Tibial artery (tissue), 4 donors: ENCODE measurements at regions not wholly inside any gene's neighbourhood (a gene's known extent, or its start where the extent isn't known, plus 50 kb on each side); places are given as distances from the start of the nearest gene placed in this dataset.
"Not testable (repeated sequence)": the region's sequence is repeated elsewhere in the genome, so short reads cannot be mapped to it uniquely, and the experiment has no call there.

Experiments
- DNase-seq, 2 donors: peaks; one replicate each; pipeline ENCODE4 v3.0.0-alpha.2; 2019
- H3K27ac ChIP-seq, 2 donors: fragments of 200-600 bp; sonication (generic) in 1 of 2; 1 replicate in 1 of 2; 2 replicates in 1 of 2; pipeline ENCODE4 v1.5.1; 2018 to 2019; ENCODE audit warnings: mild to moderate bottlenecking in 1 of 2
- H3K27me3 ChIP-seq, 2 donors: fragments of 200-600 bp; sonication (generic) in 1 of 2; one replicate each; pipeline versions ENCODE4 v1.5.1 to v1.6.0; 2016 to 2019
- H3K36me3 ChIP-seq, 3 donors: fragments of 200-600 bp; sonication (generic) in 2 of 3; one replicate each; pipeline ENCODE4 v1.5.1; 2016 to 2019; ENCODE audit warnings: mild to moderate bottlenecking in 2 of 3
- H3K4me1 ChIP-seq, 4 donors: fragments of 200-600 bp; sonication (generic) in 2 of 4; 1 replicate in 3 of 4; 2 replicates in 1 of 4; pipeline ENCODE4 v1.5.1; 2016 to 2019
- H3K4me3 ChIP-seq, 2 donors: fragments of 200-600 bp; sonication (generic) in 1 of 2; 1 replicate in 1 of 2; 2 replicates in 1 of 2; pipeline ENCODE4 v1.5.1; 2018 to 2019; ENCODE audit warnings: mild to moderate bottlenecking in 2 of 2
- H3K9me3 ChIP-seq, 3 donors: fragments of 200-600 bp; sonication (generic) in 1 of 3; one replicate each; pipeline ENCODE4 v1.5.1; 2016 to 2019
- intact Hi-C: fragments of 100-400 bp; cut with DNase I; formaldehyde crosslinking; loops from one replicate; pipeline ENCODE4 v1.15.0; 2023; ENCODE audit warnings: low total_unique reads
- TF ChIP-seq, protein P1 (sequence below), 2 experiments: fragments of 200-600 bp in 1 of 2; fragments of 450-650 bp in 1 of 2; IDR thresholded peaks; one replicate each; pipeline ENCODE4 v1.5.1; 2017 to 2019; ENCODE audit warnings: antibody characterized with exemption in 2 of 2, mild to moderate bottlenecking in 1 of 2, moderate library complexity in 1 of 2

DNA sequence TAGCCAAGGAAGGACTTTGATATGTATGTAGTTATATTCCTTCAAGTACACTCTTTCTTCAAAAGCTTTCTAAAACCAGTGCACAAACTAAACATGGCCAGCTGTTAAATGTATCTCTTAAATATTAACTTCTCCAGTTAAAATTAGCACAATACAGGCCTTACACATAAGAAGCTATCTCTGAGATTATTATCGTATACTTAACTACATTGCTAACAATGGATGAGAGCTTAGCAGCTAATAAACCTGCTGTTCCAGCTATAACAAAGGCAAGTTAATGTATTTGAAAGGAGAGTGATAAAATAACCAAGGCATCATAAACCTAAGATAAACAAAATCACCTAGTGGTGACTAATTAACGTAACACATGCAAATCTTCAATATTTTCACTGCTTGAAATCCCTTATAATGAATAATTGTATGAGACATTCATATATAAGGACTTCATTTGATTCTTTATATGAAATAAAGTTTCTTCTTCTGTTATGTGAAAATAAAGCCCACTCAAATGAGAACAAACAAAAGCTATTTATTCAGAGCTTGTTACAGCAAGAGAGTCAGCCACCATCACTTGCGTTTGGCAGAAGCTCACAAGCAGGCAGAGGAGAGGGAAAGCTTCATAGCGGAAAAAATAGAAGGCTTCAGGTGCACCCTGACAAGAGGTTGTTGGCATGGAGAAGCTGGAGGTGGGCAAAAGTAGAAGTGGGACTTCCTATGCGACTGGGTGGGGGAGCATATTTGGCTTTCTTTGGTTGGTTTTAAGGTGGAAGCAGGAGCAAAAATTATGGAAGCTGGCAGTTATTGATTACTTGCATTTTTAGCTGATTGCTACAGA, 274.1 kb upstream of the CHRM3 start:
- Histone ChIP-seq H3K9me3 (no peaks in the 10 kb centered on the region), H3K36me3 (no peaks in the 10 kb centered on the region), H3K4me1 (no peaks in the 10 kb centered on the region), H3K27me3 (no peaks in the 10 kb centered on the region), H3K27ac (no peak overlapping the region), H3K4me3 (no peak overlapping the region)
- TF ChIP-seq, protein P1, sequence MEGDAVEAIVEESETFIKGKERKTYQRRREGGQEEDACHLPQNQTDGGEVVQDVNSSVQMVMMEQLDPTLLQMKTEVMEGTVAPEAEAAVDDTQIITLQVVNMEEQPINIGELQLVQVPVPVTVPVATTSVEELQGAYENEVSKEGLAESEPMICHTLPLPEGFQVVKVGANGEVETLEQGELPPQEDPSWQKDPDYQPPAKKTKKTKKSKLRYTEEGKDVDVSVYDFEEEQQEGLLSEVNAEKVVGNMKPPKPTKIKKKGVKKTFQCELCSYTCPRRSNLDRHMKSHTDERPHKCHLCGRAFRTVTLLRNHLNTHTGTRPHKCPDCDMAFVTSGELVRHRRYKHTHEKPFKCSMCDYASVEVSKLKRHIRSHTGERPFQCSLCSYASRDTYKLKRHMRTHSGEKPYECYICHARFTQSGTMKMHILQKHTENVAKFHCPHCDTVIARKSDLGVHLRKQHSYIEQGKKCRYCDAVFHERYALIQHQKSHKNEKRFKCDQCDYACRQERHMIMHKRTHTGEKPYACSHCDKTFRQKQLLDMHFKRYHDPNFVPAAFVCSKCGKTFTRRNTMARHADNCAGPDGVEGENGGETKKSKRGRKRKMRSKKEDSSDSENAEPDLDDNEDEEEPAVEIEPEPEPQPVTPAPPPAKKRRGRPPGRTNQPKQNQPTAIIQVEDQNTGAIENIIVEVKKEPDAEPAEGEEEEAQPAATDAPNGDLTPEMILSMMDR (IDR thresholded peaks at IDR 0.05), result no peak
- no peak for DNase-seq
- intact Hi-C loops, result no loop called here

DNA sequence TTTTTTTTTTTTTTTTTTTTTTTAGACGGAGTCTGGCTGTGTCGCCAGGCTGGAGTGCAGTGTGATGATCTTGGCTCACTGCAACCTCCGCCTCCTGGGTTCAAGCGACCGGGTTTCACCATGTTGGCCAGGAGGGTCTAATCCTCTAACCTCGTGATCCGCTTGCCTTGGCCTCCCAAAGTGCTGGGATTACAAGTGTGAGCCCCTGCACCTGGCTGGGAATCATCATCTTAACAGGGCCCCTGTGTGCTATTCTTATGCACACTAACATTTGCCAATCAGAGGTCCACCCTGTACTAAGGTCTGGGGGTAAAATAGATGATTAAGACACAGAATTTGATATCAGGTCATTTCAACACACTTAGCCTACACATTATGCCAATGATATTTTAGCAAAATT, 278.7 kb upstream of the CHRM3 start:
- TF ChIP-seq, protein P1 (IDR thresholded peaks at IDR 0.05), result no peak
- Histone ChIP-seq H3K9me3 (no peaks in the 10 kb centered on the region), H3K36me3 (no peaks in the 10 kb centered on the region), H3K4me1 (no peaks in the 10 kb centered on the region), H3K4me3 (no peak overlapping the region), H3K27me3 (no peaks in the 10 kb centered on the region), H3K27ac (no peak overlapping the region)
- DNase-seq, result no peak
- intact Hi-C loops, result no loop called here

DNA sequence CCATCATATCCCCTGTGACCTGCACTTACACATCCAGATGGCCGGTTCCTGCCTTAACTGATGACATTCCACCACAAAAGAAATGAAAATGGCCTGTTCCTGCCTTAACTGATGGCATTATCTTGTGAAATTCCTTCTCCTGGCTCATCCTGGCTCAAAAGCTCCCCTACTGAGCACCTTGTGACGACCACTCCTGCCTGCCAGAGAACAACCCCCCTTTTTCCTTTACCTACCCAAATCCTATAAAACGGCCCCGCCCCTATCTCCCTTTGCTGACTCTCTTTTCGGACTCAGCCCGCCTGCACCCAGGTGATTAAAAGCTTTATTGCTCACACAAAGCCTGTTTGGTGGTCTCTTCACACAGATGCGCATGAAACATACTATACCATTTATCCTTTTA, 279.7 kb upstream of the CHRM3 start:
- H3K4me3 ChIP-seq, H3K9me3 ChIP-seq, intact Hi-C loops, H3K36me3 ChIP-seq, H3K27ac ChIP-seq, H3K27me3 ChIP-seq, H3K4me1 ChIP-seq, DNase-seq: not testable (repeated sequence)

DNA sequence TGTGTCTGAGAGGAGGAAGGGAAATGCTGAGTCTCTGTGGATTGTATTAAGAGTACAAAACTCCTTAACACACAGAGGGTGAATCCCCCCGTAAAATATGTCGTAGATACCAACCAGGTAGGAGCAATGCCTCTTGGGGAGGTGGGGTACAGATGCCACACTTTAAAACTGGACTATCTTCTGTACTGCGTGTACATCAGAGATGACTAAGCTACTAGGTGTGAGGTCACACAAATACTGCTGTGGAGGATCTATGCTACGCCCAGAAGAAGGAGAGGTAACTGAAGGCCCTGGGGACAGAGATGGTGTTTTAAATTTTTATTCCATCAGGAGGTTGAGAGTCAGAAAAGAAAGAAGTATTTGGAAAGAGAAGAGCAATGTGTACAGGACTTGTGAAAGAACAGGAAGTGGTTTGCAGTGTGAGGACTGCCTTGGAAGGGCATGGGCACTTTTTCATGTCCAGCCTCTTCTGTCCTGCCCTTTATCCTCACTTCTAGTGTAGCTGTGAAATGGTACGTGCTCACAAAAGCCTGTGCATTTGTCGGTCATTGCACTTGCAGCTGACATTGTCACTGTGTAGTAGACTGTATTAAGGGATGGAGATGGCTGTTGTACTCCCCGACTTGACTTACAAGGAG, 287.8 kb upstream of the CHRM3 start:
- no peaks in the 10 kb centered on the region for H3K9me3 ChIP-seq
- TF ChIP-seq, protein P1 (IDR thresholded peaks at IDR 0.05), result no peak
- no peak overlapping the region for H3K27ac ChIP-seq
- H3K27me3 ChIP-seq, result no peaks in the 10 kb centered on the region
- no peaks in the 10 kb centered on the region for H3K4me1 ChIP-seq
- intact Hi-C loops, result no loop called here
- no peaks in the 10 kb centered on the region for H3K36me3 ChIP-seq
- no peak overlapping the region for H3K4me3 ChIP-seq
- DNase-seq, result no peak

DNA sequence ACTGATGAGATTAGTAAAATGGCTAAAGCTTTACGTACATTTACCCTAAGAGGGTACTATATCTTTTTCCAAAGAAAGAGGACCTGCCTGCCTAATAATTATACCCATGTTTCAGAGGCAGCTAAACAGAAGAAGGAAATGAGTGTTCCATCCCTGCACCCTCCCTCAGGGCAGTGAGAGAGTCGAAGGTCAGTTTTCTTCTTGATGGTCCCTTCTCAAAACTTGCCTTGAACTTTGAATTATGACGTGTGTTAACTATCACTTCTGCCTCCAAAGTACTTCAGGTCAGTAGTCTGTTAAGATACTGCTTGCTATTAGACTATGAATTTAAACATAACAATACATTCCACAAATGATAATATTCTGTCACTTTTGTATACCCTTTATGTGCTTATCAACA, 294.8 kb upstream of the CHRM3 start:
- intact Hi-C loops, result no loop called here

More for the DNA sequence above, 294.8 kb upstream of the CHRM3 start:
- Histone ChIP-seq H3K9me3 (no peaks in the 10 kb centered on the region), H3K4me1 (no peaks in the 10 kb centered on the region), H3K27ac (no peak overlapping the region), H3K4me3 (no peak overlapping the region), H3K36me3 (no peaks in the 10 kb centered on the region), H3K27me3 (no peaks in the 10 kb centered on the region)
- no peak for DNase-seq
- TF ChIP-seq, protein P1 (IDR thresholded peaks at IDR 0.05), result no peak
